Endodermal cell (in vitro differentiated cells): ENCODE measurements at regions not wholly inside any gene's neighbourhood (a gene's known extent, or its start where the extent isn't known, plus 50 kb on each side); places are given as distances from the start of the nearest gene placed in this dataset.

Experiments used
- DNase-seq: peaks from one replicate; pipeline ENCODE4 v3.0.0-alpha.2; 2017
- H3K27ac ChIP-seq: 2 replicates; pipeline ENCODE4 v1.5.1; 2013; ENCODE audit warnings: mild to moderate bottlenecking, low read depth, low read length, moderate library complexity
- H3K27me3 ChIP-seq: 2 replicates; pipeline ENCODE4 v1.6.1; 2013; ENCODE audit warnings: mild to moderate bottlenecking, low read length, moderate library complexity; ENCODE audit not compliant: insufficient read depth, control insufficient read depth, poor library complexity, severe bottlenecking
- H3K36me3 ChIP-seq: 2 replicates; pipeline ENCODE4 v1.7.0; 2013; ENCODE audit warnings: mild to moderate bottlenecking, low read length, moderate library complexity; ENCODE audit not compliant: control insufficient read depth, insufficient read depth
- H3K4me1 ChIP-seq: one replicate; pipeline ENCODE4 v1.7.0; 2013; ENCODE audit warnings: low read length; ENCODE audit not compliant: control insufficient read depth, insufficient read depth
- H3K4me3 ChIP-seq: 2 replicates; pipeline ENCODE4 v1.5.1; 2013; ENCODE audit warnings: mild to moderate bottlenecking, low read length, moderate library complexity
- H3K9ac ChIP-seq: 2 replicates; pipeline ENCODE4 v1.6.1; 2013; ENCODE audit warnings: mild to moderate bottlenecking, low read length, moderate library complexity; ENCODE audit not compliant: poor library complexity, severe bottlenecking; ENCODE audit errors: extremely low read depth
- H3K9me3 ChIP-seq: 2 replicates; pipeline ENCODE4 v1.6.1; 2013; ENCODE audit warnings: mild to moderate bottlenecking, low read length, moderate library complexity; ENCODE audit not compliant: control insufficient read depth
- H3K27ac Mint-ChIP-seq: 2 replicates; pipeline ENCODE4 v1.8.0; 2020; ENCODE audit warnings: mixed read lengths
- H3K27me3 Mint-ChIP-seq: 2 replicates; pipeline ENCODE4 v1.8.0; 2021; ENCODE audit warnings: mild to moderate bottlenecking, mixed read lengths; ENCODE audit not compliant: insufficient read depth
- H3K36me3 Mint-ChIP-seq: 2 replicates; pipeline ENCODE4 v1.8.0; 2020; ENCODE audit warnings: low read depth, mixed read lengths
- H3K4me1 Mint-ChIP-seq: 2 replicates; pipeline ENCODE4 v1.8.0; 2020; ENCODE audit warnings: mixed read lengths
- H3K4me3 Mint-ChIP-seq: 2 replicates; pipeline ENCODE4 v1.8.0; 2020; ENCODE audit warnings: mild to moderate bottlenecking, moderate library complexity, mixed read lengths
- H3K9me3 Mint-ChIP-seq: 2 replicates; pipeline ENCODE4 v1.8.0; 2020; ENCODE audit warnings: mild to moderate bottlenecking, mixed read lengths
- CTCF ChIP-seq: fragments of 200-600 bp; sonication (generic); conservative IDR thresholded peaks from 2 replicates; pipeline ENCODE4 v1.5.0; 2021; ENCODE audit warnings: antibody characterized with exemption, mild to moderate bottlenecking
- WGBS, 2 experiments: methylation state at CpG; one replicate each; pipeline versions ENCODE4 v1.1.5 to v1.1.7; 2013; ENCODE audit warnings: missing lambda C conversion rate in 2 of 2, mixed read lengths in 1 of 2; ENCODE audit not compliant: insufficient coverage in 1 of 2, insufficient read length in 1 of 2; 5-methylcytosine and 5-hydroxymethylcytosine counted together

GRCh38 chr9:119827526-119827925, 458.3 kb upstream of the BRINP1 start:
- no peak overlapping the region for H3K27ac Mint-ChIP-seq
- Histone ChIP-seq H3K27me3 (no peaks in the 10 kb centered on the region), H3K4me3 (no peak overlapping the region), H3K9me3 (no peaks in the 10 kb centered on the region), H3K36me3 (no peaks in the 10 kb centered on the region), H3K4me1 (no peaks in the 10 kb centered on the region), H3K9ac (no peak overlapping the region), H3K27ac (no peak overlapping the region)
- TF ChIP-seq CTCF: no peak
- no peaks in the 10 kb centered on the region for H3K36me3 Mint-ChIP-seq
- WGBS, 2 experiments: 94 to 100% methylated on average over 1 to 4 of the region's 4 CpGs
- H3K4me3 Mint-ChIP-seq: no peak overlapping the region
- no peaks in the 10 kb centered on the region for H3K9me3 Mint-ChIP-seq
- no peaks in the 10 kb centered on the region for H3K27me3 Mint-ChIP-seq
- no peak for DNase-seq
- peaks cover 5% of the 10 kb centered on the region for H3K4me1 Mint-ChIP-seq

GRCh38 chr9:119827126-119827525, 457.9 kb upstream of the BRINP1 start:
- no peak for TF ChIP-seq CTCF
- H3K4me3 ChIP-seq: no peak overlapping the region
- no peaks in the 10 kb centered on the region for H3K9me3 Mint-ChIP-seq
- no peaks in the 10 kb centered on the region for H3K27me3 Mint-ChIP-seq
- H3K27ac Mint-ChIP-seq: no peak overlapping the region
- WGBS, 2 experiments: 57% methylated on average over 3 of the region's 4 CpGs; no CpG with 5 or more reads in 1 of the 2 experiments
- H3K9me3 ChIP-seq: no peaks in the 10 kb centered on the region
- H3K4me1 ChIP-seq: no peaks in the 10 kb centered on the region
- no peak overlapping the region for H3K9ac ChIP-seq
- no peak overlapping the region for H3K4me3 Mint-ChIP-seq
- H3K4me1 Mint-ChIP-seq: peaks cover 1% of the 10 kb centered on the region
- H3K27ac ChIP-seq: no peak overlapping the region
- H3K36me3 Mint-ChIP-seq: no peaks in the 10 kb centered on the region
- no peak for DNase-seq
- H3K36me3 ChIP-seq: no peaks in the 10 kb centered on the region
- H3K27me3 ChIP-seq: no peaks in the 10 kb centered on the region

GRCh38 chr9:119818726-119819435, 449.6 kb upstream of the BRINP1 start:
- H3K27me3 ChIP-seq: no peaks in the 10 kb centered on the region
- TF ChIP-seq CTCF: no peak
- Mint-ChIP-seq H3K27ac (no peak overlapping the region), H3K9me3 (no peaks in the 10 kb centered on the region), H3K27me3 (peaks cover 2% of the 10 kb centered on the region), H3K4me3 (no peak overlapping the region), H3K36me3 (no peaks in the 10 kb centered on the region), H3K4me1 (peaks cover 17% of the 10 kb centered on the region)
- H3K9me3 ChIP-seq: no peaks in the 10 kb centered on the region
- no peak overlapping the region for H3K4me3 ChIP-seq
- WGBS, 2 experiments: 91 to 92% methylated on average over 4 to 5 of the region's 5 CpGs
- no peak overlapping the region for H3K27ac ChIP-seq
- H3K9ac ChIP-seq: no peak overlapping the region
- peaks cover 3% of the 10 kb centered on the region for H3K4me1 ChIP-seq
- no peak for DNase-seq
- H3K36me3 ChIP-seq: no peaks in the 10 kb centered on the region
